ENCODE measurements at regions not wholly inside any gene's neighbourhood (a gene's known extent, or its start where the extent isn't known, plus 50 kb on each side); places are given as distances from the start of the nearest gene placed in this dataset.

GRCh38 chr4:28228561-28229491, 1368.2 kb downstream of the STIM2 start:
- no peak for TF ChIP-seq CTCF (IDR thresholded peaks at IDR 0.05; ENCODE audit: low read depth, low read length)
- no peak overlapping the region for H3K4me3 ChIP-seq (ENCODE audit: low read depth, low read length)

- no peak for TF ChIP-seq CTCF (IDR thresholded peaks at IDR 0.05; ENCODE audit: low read depth, low read length)
Observed at GRCh38 chr4:28232376-28232775, 1371.7 kb downstream of the STIM2 start.

GRCh38 chr4:28232951-28233350, 1372.3 kb downstream of the STIM2 start:
- TF ChIP-seq CTCF (IDR thresholded peaks at IDR 0.05; ENCODE audit: low read depth, low read length) = no peak
- no peak overlapping the region for H3K4me3 ChIP-seq (ENCODE audit: low read depth, low read length)

More at GRCh38 chr4:28232376-28232775, 1371.7 kb downstream of the STIM2 start:
- no peak overlapping the region for H3K4me3 ChIP-seq (ENCODE audit: low read depth, low read length)

GRCh38 chr4:28233724-28234123, 1373.1 kb downstream of the STIM2 start:
- no peak for TF ChIP-seq CTCF (IDR thresholded peaks at IDR 0.05; ENCODE audit: low read depth, low read length)
- H3K4me3 ChIP-seq (ENCODE audit: low read depth, low read length) = no peak overlapping the region

GRCh38 chr4:28238876-28239275, 1378.2 kb downstream of the STIM2 start:
- H3K4me3 ChIP-seq (ENCODE audit: low read depth, low read length) = no peak overlapping the region

GRCh38 chr4:28241021-28241420, 1380.4 kb downstream of the STIM2 start:
- H3K4me3 ChIP-seq (ENCODE audit: low read depth, low read length) = no peak overlapping the region
- TF ChIP-seq CTCF (IDR thresholded peaks at IDR 0.05; ENCODE audit: low read depth, low read length) = no peak

More at GRCh38 chr4:28238876-28239275, 1378.2 kb downstream of the STIM2 start:
- no peak for TF ChIP-seq CTCF (IDR thresholded peaks at IDR 0.05; ENCODE audit: low read depth, low read length)

- TF ChIP-seq CTCF (IDR thresholded peaks at IDR 0.05; ENCODE audit: low read depth, low read length) = no peak
- no peak overlapping the region for H3K4me3 ChIP-seq (ENCODE audit: low read depth, low read length)
Observed at GRCh38 chr4:28247805-28248204, 1387.2 kb downstream of the STIM2 start.

Measured in WI38 (cell line).